ENCODE measurements at regions not wholly inside any gene's neighbourhood (a gene's known extent, or its start where the extent isn't known, plus 50 kb on each side); places are given as distances from the start of the nearest gene placed in this dataset.

DNA sequence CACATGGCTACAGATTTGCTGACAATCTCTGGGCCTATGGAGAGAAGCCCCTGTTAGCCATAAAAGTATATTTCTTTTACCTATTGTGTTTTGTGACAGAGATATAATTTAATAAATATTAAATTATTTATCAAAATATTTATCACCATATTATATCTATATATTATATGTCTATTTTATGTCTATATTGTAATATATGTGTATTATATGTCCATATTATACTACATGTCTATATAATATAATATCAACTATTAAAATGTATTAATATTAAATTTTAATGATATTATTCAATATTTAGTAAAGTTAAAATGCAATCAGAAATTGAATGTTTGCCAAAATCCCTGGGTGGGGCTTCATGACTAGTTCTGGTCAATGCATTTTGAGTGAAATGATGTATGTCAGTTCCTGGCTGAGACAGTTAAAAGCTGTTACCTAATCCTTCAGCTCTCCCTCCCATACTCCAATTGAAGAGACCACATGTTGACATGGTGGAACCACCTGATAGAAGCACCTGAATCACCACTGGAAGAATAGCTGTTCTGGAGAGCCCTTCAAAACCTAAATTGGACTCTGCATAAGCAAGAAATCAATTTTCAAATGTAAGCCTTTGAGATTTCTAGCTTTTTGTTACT is 357.3 kb upstream of the DDHD1 start:
- TF ChIP-seq, protein P1, sequence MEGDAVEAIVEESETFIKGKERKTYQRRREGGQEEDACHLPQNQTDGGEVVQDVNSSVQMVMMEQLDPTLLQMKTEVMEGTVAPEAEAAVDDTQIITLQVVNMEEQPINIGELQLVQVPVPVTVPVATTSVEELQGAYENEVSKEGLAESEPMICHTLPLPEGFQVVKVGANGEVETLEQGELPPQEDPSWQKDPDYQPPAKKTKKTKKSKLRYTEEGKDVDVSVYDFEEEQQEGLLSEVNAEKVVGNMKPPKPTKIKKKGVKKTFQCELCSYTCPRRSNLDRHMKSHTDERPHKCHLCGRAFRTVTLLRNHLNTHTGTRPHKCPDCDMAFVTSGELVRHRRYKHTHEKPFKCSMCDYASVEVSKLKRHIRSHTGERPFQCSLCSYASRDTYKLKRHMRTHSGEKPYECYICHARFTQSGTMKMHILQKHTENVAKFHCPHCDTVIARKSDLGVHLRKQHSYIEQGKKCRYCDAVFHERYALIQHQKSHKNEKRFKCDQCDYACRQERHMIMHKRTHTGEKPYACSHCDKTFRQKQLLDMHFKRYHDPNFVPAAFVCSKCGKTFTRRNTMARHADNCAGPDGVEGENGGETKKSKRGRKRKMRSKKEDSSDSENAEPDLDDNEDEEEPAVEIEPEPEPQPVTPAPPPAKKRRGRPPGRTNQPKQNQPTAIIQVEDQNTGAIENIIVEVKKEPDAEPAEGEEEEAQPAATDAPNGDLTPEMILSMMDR (conservative IDR thresholded peaks at IDR 0.05 in 1 of 2, IDR thresholded peaks at IDR 0.05 in 1 of 2; ENCODE audit: extremely low read depth in 1 of 2, insufficient read depth in 1 of 2, low read depth in 1 of 2, low read length in 2 of 2), result no peak
- no peak for TF ChIP-seq EZH2 (IDR thresholded peaks at IDR 0.05; ENCODE audit: borderline replicate concordance, low read length)
